GM12878 (cell line): ENCODE measurements at regions not wholly inside any gene's neighbourhood (a gene's known extent, or its start where the extent isn't known, plus 50 kb on each side); places are given as distances from the start of the nearest gene placed in this dataset.
"Not testable (repeated sequence)": the region's sequence is repeated elsewhere in the genome, so short reads cannot be mapped to it uniquely, and the experiment has no call there.

Source experiments
- ATAC-seq: fragments of 200-7000 bp; cut with Tn5 transposase; 3 replicates; pipeline ENCODE4 v1.9.1; 2020; ENCODE audit warnings: mild to moderate bottlenecking, moderate library complexity
- BruUV-seq: library from RNA; stranded (reverse); fragments of 400-500 nt; replicated peaks from 2 replicates; lab custom pipeline; 2021; lab: Mats Ljungman, UMichigan
- CTCF ChIA-PET: fragments of 300-600 bp; sonication (Branson Sonifier 250); formaldehyde crosslinking; extraction: SDS; loops from one replicate; lab custom pipeline; 2021; ENCODE audit warnings: inconsistent platforms; lab: Yijun Ruan, JAX
- POLR2A ChIA-PET: fragments of 350-600 bp; formaldehyde crosslinking; extraction: SDS; loops from one replicate; lab custom pipeline; 2021; ENCODE audit warnings: inconsistent platforms; lab: Charles Lee
- RAD21 ChIA-PET: fragments of 300-600 bp; sonication (Branson Sonifier 250); formaldehyde crosslinking; loops from one replicate; lab custom pipeline; 2023; ENCODE audit warnings: antibody characterized with exemption; ENCODE audit not compliant: unreplicated experiment; lab: Charles Lee
- SMC1A ChIA-PET: fragments of 300-600 bp; sonication (Branson Sonifier 250); formaldehyde crosslinking; loops from one replicate; lab custom pipeline; 2023; ENCODE audit not compliant: unreplicated experiment, uncharacterized antibody; lab: Charles Lee
- DNase-seq: peaks from one replicate; pipeline ENCODE4 v3.0.0-alpha.2; 2011; ENCODE audit warnings: low read depth, low spot score
- FAIRE-seq: peaks from 3 replicates; lab custom pipeline; 2011; peaks lifted over from hg19 to GRCh38; lab: Jason Lieb, UNC
- H2AFZ ChIP-seq: 2 replicates; pipeline ENCODE4 v1.6.0; 2011; ENCODE audit warnings: low read depth, low read length, control low read depth; ENCODE audit not compliant: control insufficient read depth
- H3K27ac ChIP-seq: 2 replicates; pipeline ENCODE4 v1.5.1; 2011; ENCODE audit warnings: control low read depth; ENCODE audit not compliant: control insufficient read depth, insufficient read depth
- H3K27me3 ChIP-seq, 2 experiments: replicated peaks in 1 of 2; 2 replicates each; pipeline versions ENCODE4 v1.6.0 to v1.6.1; 2011; ENCODE audit warnings: low read length in 1 of 2; ENCODE audit not compliant: control insufficient read depth in 2 of 2, insufficient read depth in 2 of 2
- H3K36me3 ChIP-seq, 2 experiments: 2 replicates each; pipeline ENCODE4 v1.5.1; 2011; ENCODE audit warnings: low read length in 1 of 2; ENCODE audit not compliant: control insufficient read depth in 2 of 2, insufficient read depth in 2 of 2
- H3K4me1 ChIP-seq: 2 replicates; pipeline ENCODE4 v1.6.1; 2011; ENCODE audit warnings: mild to moderate bottlenecking, low read length, moderate library complexity, mixed read lengths; ENCODE audit not compliant: control insufficient read depth, insufficient read depth
- H3K4me2 ChIP-seq: 2 replicates; pipeline ENCODE4 v1.6.0; 2011; ENCODE audit warnings: control low read depth; ENCODE audit not compliant: control insufficient read depth, insufficient read depth
- H3K4me3 ChIP-seq: fragments of 200-600 bp; sonication (generic); 2 replicates; pipeline ENCODE4 v1.5.1; 2016
- H3K79me2 ChIP-seq: 2 replicates; pipeline ENCODE4 v1.6.0; 2011; ENCODE audit warnings: low read length; ENCODE audit not compliant: control insufficient read depth, insufficient read depth
- H3K9ac ChIP-seq: 2 replicates; pipeline ENCODE4 v1.8.0; 2011; ENCODE audit warnings: low read length, control low read depth, mixed read lengths; ENCODE audit not compliant: control insufficient read depth, insufficient read depth
- H3K9me3 ChIP-seq: replicated peaks from 3 replicates; pipeline ENCODE4 v1.5.1; 2011; ENCODE audit warnings: mild to moderate bottlenecking, low read length; ENCODE audit not compliant: control insufficient read depth, insufficient read depth
- H4K20me1 ChIP-seq: 2 replicates; pipeline ENCODE4 v1.6.0; 2011; ENCODE audit not compliant: control insufficient read depth, insufficient read depth
- CHD4 ChIP-seq: fragments of 200-600 bp; sonication (generic); IDR thresholded peaks from 2 replicates; pipeline ENCODE4 v1.6.1; 2016; ENCODE audit warnings: mild to moderate bottlenecking
- CTCF ChIP-seq, 3 experiments: IDR thresholded peaks in 2 of 3; conservative IDR thresholded peaks in 1 of 3; 2 replicates each; pipeline ENCODE4 v1.5.1; 2011; ENCODE audit warnings: low read depth in 3 of 3, low read length in 3 of 3, mild to moderate bottlenecking in 3 of 3, control low read depth in 2 of 3, moderate library complexity in 2 of 3, inconsistent platforms in 1 of 3, mixed read lengths in 1 of 3; ENCODE audit not compliant: control insufficient read depth in 2 of 3, insufficient read depth in 1 of 3; ENCODE audit errors: extremely low read depth in 1 of 3
- EED ChIP-seq: sonication (generic); IDR thresholded peaks from 2 replicates; pipeline ENCODE4 v1.6.1; 2016; ENCODE audit warnings: antibody characterized with exemption, low read depth
- RAD21 ChIP-seq: IDR thresholded peaks from 2 replicates; pipeline ENCODE4 v1.6.1; 2011; ENCODE audit warnings: mild to moderate bottlenecking, low read depth, low read length, moderate library complexity; ENCODE audit not compliant: insufficient read depth
- STAT3 ChIP-seq: IDR thresholded peaks from 2 replicates; pipeline ENCODE4 v1.6.1; 2011; ENCODE audit warnings: low read depth, low read length, improper control_type of control experiment
- WGBS: methylation state at CpG from one replicate; pipeline ENCODE4 v1.1.6; 2016; ENCODE audit warnings: low lambda C conversion rate; ENCODE audit not compliant: insufficient replicate concordance, insufficient coverage; ENCODE audit errors: missing lambda C conversion rate; 5-methylcytosine and 5-hydroxymethylcytosine counted together
- in situ Hi-C: fragments of 300-500 bp; cut with MboI; formaldehyde crosslinking; loops from 9 replicates; pipeline ENCODE4 v1.14.3; 2018; ENCODE audit warnings: mixed read lengths
- intact Hi-C: fragments of 100-400 bp; cut with micrococcal nuclease; formaldehyde crosslinking; loops from one replicate; pipeline ENCODE4 v1.14.2; 2022; ENCODE audit not compliant: unreplicated experiment

GRCh38 chr9:102474357-102474756, 520.8 kb upstream of the CYLC2 start (continued):
- TF ChIP-seq CTCF (IDR thresholded peaks at IDR 0.05 in 2 of 3, conservative IDR thresholded peaks at IDR 0.05 in 1 of 3; ENCODE audit: control insufficient read depth in 2 of 3, extremely low read depth in 1 of 3, insufficient read depth in 1 of 3, low read depth in 3 of 3, low read length in 3 of 3) (no peak), CHD4 (no peak)

GRCh38 chr9:102469430-102469829, 525.7 kb upstream of the CYLC2 start:
- H3K4me2 ChIP-seq, ATAC-seq, H3K27me3 ChIP-seq, H3K4me1 ChIP-seq, DNase-seq, H3K4me3 ChIP-seq, intact Hi-C loops, RAD21 ChIA-PET, H3K9me3 ChIP-seq, POLR2A ChIA-PET, FAIRE-seq, H3K79me2 ChIP-seq, in situ Hi-C loops, H3K36me3 ChIP-seq, H3K9ac ChIP-seq, H3K27ac ChIP-seq, CTCF ChIA-PET, H4K20me1 ChIP-seq, BruUV-seq, H2AFZ ChIP-seq, SMC1A ChIA-PET: not testable (repeated sequence)
- 79% methylated on average over 7 of the region's 7 CpGs for WGBS

DNA sequence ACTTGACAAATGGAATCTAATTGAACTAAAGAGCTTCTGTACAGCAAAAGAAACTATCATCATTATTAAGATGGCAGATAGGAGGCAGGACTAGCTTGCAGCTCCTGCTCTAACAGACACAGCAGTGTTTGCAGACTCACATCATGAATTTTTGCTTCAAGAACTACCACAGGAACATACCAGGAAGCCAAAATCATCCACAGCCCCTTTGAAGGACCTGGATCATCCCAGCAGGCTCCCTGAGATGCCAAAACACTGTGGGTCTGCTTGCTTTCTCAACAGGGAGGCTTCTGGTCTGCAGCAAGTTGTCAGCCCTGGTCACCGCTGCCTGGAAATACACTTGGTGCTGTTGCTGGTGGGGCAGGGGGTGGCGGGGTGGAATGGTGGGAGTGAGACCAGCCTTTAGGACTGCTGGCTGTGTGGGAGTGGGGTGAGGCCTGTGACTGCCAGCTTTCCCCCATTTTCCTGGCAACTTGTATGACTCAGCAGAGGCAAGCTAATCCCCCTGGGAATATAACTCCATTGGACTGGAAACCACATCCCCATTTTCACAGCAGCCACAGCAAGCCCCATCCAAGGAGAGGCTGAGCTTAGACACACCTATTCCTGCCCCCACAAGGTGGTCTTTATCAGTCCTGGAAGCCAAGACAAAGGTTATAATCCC, 533.8 kb upstream of the CYLC2 start:
- FAIRE-seq, result no peak
- no peak for DNase-seq
- RAD21 ChIA-PET, result no interaction called here
- no peaks in the 10 kb centered on the region for H3K9me3 ChIP-seq
- in situ Hi-C loops, result no loop called here
- TF ChIP-seq EED (0 out of 2 replicates have a peak, but pooled peaks have one; percentile 10), RAD21 (peak; percentile 21; the same call in 1 of the 2 replicates), STAT3 (no peak)
- TF ChIP-seq, all 136 proteins: peak for 2
- no peaks in the 10 kb centered on the region for H3K36me3 ChIP-seq
- H3K9ac ChIP-seq, result no peak overlapping the region
- no peaks in the 10 kb centered on the region for H3K27me3 ChIP-seq
- ChIA-PET POLR2A (no interaction called here), SMC1A (no interaction called here), CTCF (interaction anchor here (0.6 kb wide), 1 partner anchor 25 kb away, joined by 3 read pairs; no protein-coding TSS in a partner anchor)
- H3K4me2 ChIP-seq, result no peak overlapping the region
- no peaks in the 10 kb centered on the region for H4K20me1 ChIP-seq
- WGBS, result 27% methylated on average over 2 of the region's 2 CpGs
- no peak overlapping the region for H2AFZ ChIP-seq
- no peak overlapping the region for H3K27ac ChIP-seq
- no peaks in the 10 kb centered on the region for H3K79me2 ChIP-seq
- no peaks in the 10 kb centered on the region for H3K4me1 ChIP-seq
- no peak overlapping the region for H3K4me3 ChIP-seq
- intact Hi-C loops, result no loop called here
- ATAC-seq, result no peak
- no TSS peak for BruUV-seq
